PC-9 (cell line): ENCODE measurements at regions not wholly inside any gene's neighbourhood (a gene's known extent, or its start where the extent isn't known, plus 50 kb on each side); places are given as distances from the start of the nearest gene placed in this dataset.

Experiments
- BruUV-seq: library from RNA; stranded (reverse); fragments of 400-500 nt; replicated peaks from 2 replicates; lab custom pipeline; 2021; lab: Mats Ljungman, UMichigan
- CTCF ChIA-PET: fragments of 300-600 bp; sonication (Branson Sonifier 250); formaldehyde crosslinking; loops from one replicate; lab custom pipeline; 2022; ENCODE audit warnings: antibody characterized with exemption; lab: Charles Lee
- POLR2A ChIA-PET: fragments of 300-600 bp; sonication (Branson Sonifier 250); formaldehyde crosslinking; loops from one replicate; lab custom pipeline; 2022; ENCODE audit warnings: antibody characterized with exemption; ENCODE audit not compliant: unreplicated experiment; lab: Charles Lee
- DNase-seq, 2 experiments: peaks; one replicate each; pipeline versions ENCODE4 v3.0.0 to v3.0.0-alpha.2; 2015 to 2022; ENCODE audit warnings: mixed read lengths in 1 of 2
- H2AFZ ChIP-seq: fragments of 200-600 bp; sonication (generic); 2 replicates; pipeline ENCODE4 v1.8.1; 2017; ENCODE audit warnings: antibody characterized with exemption
- H3F3A ChIP-seq: fragments of 200-600 bp; sonication (generic); 2 replicates; pipeline ENCODE4 v1.8.1; 2017; ENCODE audit warnings: antibody characterized with exemption, mild to moderate bottlenecking, low read depth; ENCODE audit not compliant: insufficient read depth
- H3K27ac ChIP-seq: fragments of 200-600 bp; sonication (generic); 2 replicates; pipeline ENCODE4 v1.6.1; 2016; ENCODE audit warnings: mixed run types
- H3K27me3 ChIP-seq: fragments of 200-600 bp; sonication (generic); 2 replicates; pipeline ENCODE4 v1.6.1; 2016; ENCODE audit warnings: low read depth, mixed run types; ENCODE audit not compliant: insufficient read depth
- H3K36me3 ChIP-seq: fragments of 200-600 bp; sonication (generic); 2 replicates; pipeline ENCODE4 v1.6.1; 2016; ENCODE audit warnings: low read depth, mixed run types
- H3K4me1 ChIP-seq: fragments of 200-600 bp; sonication (generic); replicated peaks from 2 replicates; pipeline ENCODE4 v1.6.1; 2016; ENCODE audit warnings: mixed run types; ENCODE audit not compliant: insufficient read depth
- H3K4me2 ChIP-seq: fragments of 200-600 bp; sonication (generic); 2 replicates; pipeline ENCODE4 v1.6.1; 2017; ENCODE audit warnings: mixed run types
- H3K4me3 ChIP-seq: fragments of 200-600 bp; sonication (generic); 2 replicates; pipeline ENCODE4 v1.6.1; 2016; ENCODE audit warnings: mixed run types
- H3K79me2 ChIP-seq: fragments of 200-600 bp; sonication (generic); 2 replicates; pipeline ENCODE4 v1.6.1; 2017; ENCODE audit warnings: low read depth, mixed run types
- H3K9me2 ChIP-seq: fragments of 200-600 bp; sonication (generic); 2 replicates; pipeline ENCODE4 v1.8.1; 2017; ENCODE audit warnings: mild to moderate bottlenecking; ENCODE audit not compliant: insufficient read depth
- H3K9me3 ChIP-seq: fragments of 200-600 bp; sonication (generic); 2 replicates; pipeline ENCODE4 v1.8.1; 2016; ENCODE audit warnings: low read depth; ENCODE audit not compliant: insufficient read depth
- H4K20me1 ChIP-seq: fragments of 200-600 bp; sonication (generic); 2 replicates; pipeline ENCODE4 v1.8.1; 2017; ENCODE audit not compliant: insufficient read depth
- CTCF ChIP-seq: fragments of 200-600 bp; sonication (generic); conservative IDR thresholded peaks from 2 replicates; pipeline ENCODE4 v1.6.1; 2017; ENCODE audit warnings: mixed run types, antibody characterized with exemption, mild to moderate bottlenecking, moderate library complexity
- EZH2 ChIP-seq: fragments of 200-600 bp; sonication (generic); IDR thresholded peaks from 2 replicates; pipeline ENCODE4 v1.8.0; 2017; ENCODE audit warnings: antibody characterized with exemption, low read depth
- intact Hi-C: fragments of 100-400 bp; cut with micrococcal nuclease; formaldehyde crosslinking; loops from one replicate; pipeline ENCODE4 v1.10.0; 2022; ENCODE audit not compliant: unreplicated experiment

- Histone ChIP-seq H3K4me1 (0 out of 2 replicates have a peak, but pooled peaks cover 5% of the 10 kb centered on the region), H3K9me2 (no peaks in the 10 kb centered on the region), H3K27ac (no peak overlapping the region), H3K79me2 (no peaks in the 10 kb centered on the region), H3K9me3 (peaks cover 17% of the 10 kb centered on the region), H3K27me3 (no peaks in the 10 kb centered on the region), H2AFZ (no peak overlapping the region), H3K36me3 (no peaks in the 10 kb centered on the region; the same call in 1 of the 2 replicates), H4K20me1 (no peaks in the 10 kb centered on the region), H3K4me2 (no peak overlapping the region), H3F3A (no peaks in the 10 kb centered on the region), H3K4me3 (no peak overlapping the region)
- BruUV-seq = no TSS peak
- DNase-seq = no peak
- TF ChIP-seq EZH2 = no peak
- no peak for TF ChIP-seq CTCF
- ChIA-PET POLR2A (no interaction called here), CTCF (no interaction called here)
- intact Hi-C loops = no loop called here
Measured at GRCh38 chr5:73387149-73387591, 61.4 kb downstream of the FOXD1 start.

DNA sequence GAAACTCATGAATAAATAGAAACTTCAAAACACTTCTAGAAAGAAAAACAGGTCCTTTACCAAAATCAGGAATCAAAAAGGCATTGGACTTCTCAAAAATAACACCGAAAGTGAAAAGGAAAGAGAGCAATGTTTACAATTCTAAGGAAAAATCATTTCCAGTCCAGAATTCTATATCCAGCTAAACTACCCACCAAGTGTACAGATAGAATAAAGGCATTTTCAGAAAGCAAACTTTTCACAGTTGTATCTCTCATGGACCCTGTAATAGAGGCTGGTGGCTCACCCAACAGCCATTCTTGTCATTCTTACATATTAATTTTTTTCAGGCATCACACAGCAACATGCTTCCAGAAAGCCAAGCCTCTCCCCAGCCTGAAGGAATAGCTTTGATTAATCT is 63.7 kb downstream of the FOXD1 start:
- Histone ChIP-seq H3K4me2 (no peak overlapping the region), H3K9me3 (peaks cover 17% of the 10 kb centered on the region), H3K4me3 (no peak overlapping the region), H3K27ac (no peak overlapping the region), H3K27me3 (no peaks in the 10 kb centered on the region), H3K36me3 (no peaks in the 10 kb centered on the region; the same call in 1 of the 2 replicates), H3K79me2 (no peaks in the 10 kb centered on the region), H3K9me2 (no peaks in the 10 kb centered on the region), H3F3A (no peaks in the 10 kb centered on the region), H2AFZ (no peak overlapping the region), H4K20me1 (no peaks in the 10 kb centered on the region), H3K4me1 (no peaks in the 10 kb centered on the region)
- TF ChIP-seq CTCF (no peak), EZH2 (no peak)
- no peak for DNase-seq
- POLR2A ChIA-PET = no interaction called here
- CTCF ChIA-PET = no interaction called here
- intact Hi-C loops = no loop called here
- BruUV-seq = no TSS peak

DNA sequence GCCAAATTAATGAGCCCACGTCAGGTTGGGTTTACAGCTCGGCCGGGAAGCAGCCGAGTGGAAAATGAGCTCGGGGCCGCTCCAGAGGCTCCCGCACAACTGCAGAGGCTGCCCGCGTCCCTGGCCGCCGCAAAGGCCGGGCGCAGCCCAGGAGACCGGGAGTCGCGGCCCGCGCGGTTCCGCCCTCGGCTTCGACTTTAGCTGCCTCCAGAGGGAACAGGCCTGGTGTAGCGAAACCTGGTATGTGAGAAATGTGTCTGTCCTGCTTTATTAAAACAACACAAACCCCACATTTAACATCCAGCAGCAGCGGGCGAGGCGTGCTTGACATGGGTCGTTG is 66.2 kb downstream of the FOXD1 start:
- Histone ChIP-seq H3K4me2 (no peak overlapping the region), H4K20me1 (no peaks in the 10 kb centered on the region), H3K36me3 (no peaks in the 10 kb centered on the region; the same call in 1 of the 2 replicates), H3K4me1 (0 out of 2 replicates have a peak, but pooled peaks cover 1% of the 10 kb centered on the region), H3K9me3 (peaks cover 17% of the 10 kb centered on the region), H2AFZ (no peak overlapping the region), H3K79me2 (no peaks in the 10 kb centered on the region), H3K4me3 (no peak overlapping the region), H3K27ac (no peak overlapping the region), H3F3A (no peaks in the 10 kb centered on the region), H3K9me2 (no peaks in the 10 kb centered on the region), H3K27me3 (no peaks in the 10 kb centered on the region)
- no TSS peak for BruUV-seq
- POLR2A ChIA-PET = no interaction called here
- CTCF ChIA-PET = no interaction called here
- intact Hi-C loops = no loop called here
- no peak for DNase-seq
- TF ChIP-seq CTCF (no peak), EZH2 (no peak)
